K562 (cell line): ENCODE measurements at regions not wholly inside any gene's neighbourhood (a gene's known extent, or its start where the extent isn't known, plus 50 kb on each side); places are given as distances from the start of the nearest gene placed in this dataset.

Source experiments
- ARID4B ChIP-seq: sonication (generic); formaldehyde crosslinking; IDR thresholded peaks from 2 replicates; pipeline ENCODE4 v1.8.0; 2022; ENCODE audit warnings: mild to moderate bottlenecking, missing genetic modification reagents
- ATF1 ChIP-seq, 2 experiments: fragments of 450-650 bp in 1 of 2; IDR thresholded peaks; 2 replicates each; pipeline ENCODE4 v1.6.1; 2016; ENCODE audit warnings: missing compliant biosample characterization in 1 of 2, missing genetic modification characterization in 1 of 2
- FOS ChIP-seq: IDR thresholded peaks from 3 replicates; pipeline ENCODE4 v1.6.1; 2011; ENCODE audit not compliant: insufficient read length; ENCODE audit errors: extremely low read depth
- HIVEP1 ChIP-seq: fragments of 250-450 bp; sonication (Bioruptor Pico); IDR thresholded peaks from 2 replicates; pipeline ENCODE4 v1.4.0; 2020; ENCODE audit warnings: mild to moderate bottlenecking
- REST ChIP-seq, 2 experiments: fragments of 450-650 bp; formaldehyde crosslinking in 1 of 2; IDR thresholded peaks; 2 replicates each; pipeline versions ENCODE4 v1.4.0 to v1.6.1; 2014 to 2020; ENCODE audit warnings: mild to moderate bottlenecking in 2 of 2, borderline replicate concordance in 1 of 2, low read depth in 1 of 2
- TBP ChIP-seq: optimal IDR thresholded peaks from 2 replicates; pipeline ENCODE3; 2011; ENCODE audit warnings: low read depth, low read length, improper control_type of control experiment
- ZNF77 ChIP-seq: fragments of 250-450 bp; sonication (Bioruptor Pico); IDR thresholded peaks from 2 replicates; pipeline ENCODE4 v1.5.0; 2020

- TF ChIP-seq REST (IDR thresholded peaks at IDR 0.05; ENCODE audit: borderline replicate concordance) (no peak), REST (CRISPR knock-in tag; IDR thresholded peaks at IDR 0.05; ENCODE audit: low read depth) (no peak), ZNF77 (no peak), HIVEP1 (CRISPR knock-in tag) (no peak), TBP (no peak), ATF1 (CRISPR knock-in tag; IDR thresholded peaks at IDR 0.05) (no peak), ATF1 (tag; IDR thresholded peaks at IDR 0.05) (no peak), FOS (no peak), ARID4B (no peak)
Measured at GRCh38 chr18:32613821-32614220, 143.1 kb upstream of the GAREM1 start.
